Right renal pelvis (tissue), 4 donors: ENCODE measurements at regions not wholly inside any gene's neighbourhood (a gene's known extent, or its start where the extent isn't known, plus 50 kb on each side); places are given as distances from the start of the nearest gene placed in this dataset.

Experiments used
- DNase-seq, 4 donors: peaks; one replicate each; pipeline ENCODE4 v3.0.0-alpha.2; 2013; ENCODE audit warnings: low read depth in 4 of 4, low spot score in 3 of 4, missing footprints in 1 of 4

DNA sequence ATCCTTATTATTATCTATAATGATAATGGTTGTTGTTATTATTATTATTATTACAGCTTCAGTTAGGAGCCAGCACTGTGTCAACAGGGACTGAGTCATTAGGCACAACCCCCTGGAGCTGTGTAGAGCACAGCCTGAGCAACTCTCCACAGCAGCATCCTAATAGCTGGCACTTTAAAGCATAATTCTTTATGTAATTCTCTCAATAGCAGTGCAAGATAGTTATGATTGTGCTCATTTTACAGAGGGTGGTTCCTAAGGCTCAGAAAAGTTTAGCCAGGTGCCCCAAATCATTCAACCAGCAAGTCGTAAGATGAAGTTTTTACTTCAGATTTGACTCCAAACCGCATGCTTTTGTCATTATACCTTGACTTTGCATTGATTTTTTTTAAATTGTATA is 390.3 kb downstream of the ANXA1 start:
- DNase-seq, result no peak

DNA sequence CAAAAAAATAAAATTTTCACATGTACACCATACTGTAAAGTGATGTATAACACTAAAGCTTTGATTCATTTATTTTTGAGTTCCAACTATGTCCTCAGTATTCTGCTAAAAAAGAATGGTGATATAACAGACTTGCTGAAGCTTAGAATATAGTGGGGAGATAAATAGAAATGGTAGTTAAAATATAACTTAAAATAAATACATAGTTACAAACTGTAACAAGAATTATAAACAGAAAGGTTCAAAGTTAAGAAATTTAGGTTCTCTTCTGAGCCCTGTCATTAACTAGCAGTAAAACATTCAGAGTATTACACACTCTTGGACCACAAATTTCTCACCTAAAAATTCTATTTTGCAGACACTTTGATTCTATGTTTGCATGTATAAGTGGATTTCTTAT is 392.1 kb downstream of the ANXA1 start:
- DNase-seq, result no peak

DNA sequence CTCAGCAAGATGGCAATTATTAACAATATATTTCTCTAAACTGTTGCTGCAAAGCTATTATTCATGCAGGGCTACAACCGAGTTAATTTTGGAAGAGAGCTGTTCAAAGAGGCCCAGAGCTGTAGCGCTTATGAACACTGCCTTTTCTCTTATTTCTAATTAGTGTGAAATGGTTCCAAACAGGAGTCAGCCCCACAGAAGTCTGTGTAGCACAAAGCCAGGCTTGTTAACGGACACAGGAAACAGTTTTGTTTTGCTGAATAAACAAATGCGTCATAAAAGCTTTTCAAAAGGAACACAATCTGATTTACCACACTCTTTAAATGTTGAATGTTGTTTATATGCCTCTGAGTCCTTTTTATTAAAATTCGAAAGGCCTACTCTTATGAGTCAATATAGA is 396.5 kb downstream of the ANXA1 start:
- DNase-seq, result no peak

DNA sequence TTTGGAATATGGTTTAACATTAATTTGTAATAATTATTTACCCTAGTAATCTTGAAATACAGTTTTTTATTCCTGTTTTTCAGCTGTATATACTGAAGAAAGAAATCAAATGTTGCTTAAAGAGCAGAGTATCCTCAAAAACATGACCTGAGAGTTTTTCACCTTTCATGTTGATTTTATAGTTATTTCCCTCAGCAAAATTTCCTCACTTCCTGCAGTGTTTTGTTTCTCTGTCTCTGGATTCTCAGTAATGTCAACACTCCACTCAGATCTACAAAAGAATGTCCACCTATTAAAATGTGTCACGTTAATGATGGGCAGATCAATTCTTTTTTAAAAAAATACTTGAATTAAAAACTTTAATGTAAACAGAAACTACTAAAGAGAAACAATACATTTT is 398.3 kb downstream of the ANXA1 start:
- no peak for DNase-seq

DNA sequence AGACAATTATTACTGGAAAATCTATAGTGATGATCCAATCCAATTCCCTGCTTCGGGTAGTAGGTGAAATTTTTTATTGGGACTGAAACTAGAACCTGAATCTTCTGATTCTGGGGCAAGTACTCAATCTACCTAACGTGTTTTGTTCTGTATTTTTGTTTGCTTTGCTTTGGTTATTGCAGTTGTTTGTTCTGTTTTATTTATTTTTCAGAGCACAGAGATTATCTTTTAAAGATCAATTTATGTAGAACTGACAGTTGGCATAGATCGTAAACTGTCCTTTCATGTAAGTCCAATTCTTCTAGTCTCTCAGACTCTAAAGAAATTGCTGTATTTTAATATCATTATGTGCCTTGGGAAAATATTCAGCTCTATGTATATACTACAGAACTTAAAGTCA is 401.6 kb downstream of the ANXA1 start:
- DNase-seq, result no peak

DNA sequence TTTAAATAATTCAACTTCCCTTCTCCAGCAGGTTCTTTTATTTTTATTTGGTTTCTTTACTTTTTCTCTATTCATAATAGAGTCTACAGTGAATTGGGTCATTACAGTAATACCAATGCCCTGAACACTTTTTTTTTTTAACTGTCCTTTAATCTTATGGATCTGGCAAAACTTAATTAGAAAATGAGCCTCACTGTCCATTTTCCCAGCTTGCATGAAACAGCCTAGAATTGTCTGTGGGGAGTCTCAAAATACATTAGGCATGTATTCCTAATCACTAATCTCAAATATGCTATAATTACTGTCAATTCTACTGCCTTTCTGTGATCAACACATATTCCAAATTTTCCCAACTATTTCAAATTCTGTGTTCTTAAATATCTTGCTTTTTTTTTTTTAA is 406.8 kb downstream of the ANXA1 start:
- DNase-seq, result no peak

DNA sequence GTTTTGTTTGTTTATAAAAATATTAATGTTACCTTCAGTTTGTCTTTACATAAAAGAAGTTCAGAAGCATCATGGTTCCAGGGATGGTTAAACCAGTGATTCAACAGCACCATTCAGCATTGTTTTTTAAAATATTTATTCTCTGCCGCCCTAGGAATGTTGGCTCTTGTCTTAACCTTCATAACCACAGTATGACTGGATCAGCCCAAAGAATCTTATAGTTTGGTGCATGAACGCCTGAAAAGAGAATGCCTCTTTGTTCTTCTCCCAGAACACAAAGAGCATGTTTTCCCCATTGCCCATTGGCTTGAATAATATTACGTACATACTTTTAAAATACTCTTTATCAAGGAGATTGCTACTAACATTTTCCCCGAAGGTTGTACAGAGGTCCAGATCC is 413.4 kb downstream of the ANXA1 start:
- no peak for DNase-seq

DNA sequence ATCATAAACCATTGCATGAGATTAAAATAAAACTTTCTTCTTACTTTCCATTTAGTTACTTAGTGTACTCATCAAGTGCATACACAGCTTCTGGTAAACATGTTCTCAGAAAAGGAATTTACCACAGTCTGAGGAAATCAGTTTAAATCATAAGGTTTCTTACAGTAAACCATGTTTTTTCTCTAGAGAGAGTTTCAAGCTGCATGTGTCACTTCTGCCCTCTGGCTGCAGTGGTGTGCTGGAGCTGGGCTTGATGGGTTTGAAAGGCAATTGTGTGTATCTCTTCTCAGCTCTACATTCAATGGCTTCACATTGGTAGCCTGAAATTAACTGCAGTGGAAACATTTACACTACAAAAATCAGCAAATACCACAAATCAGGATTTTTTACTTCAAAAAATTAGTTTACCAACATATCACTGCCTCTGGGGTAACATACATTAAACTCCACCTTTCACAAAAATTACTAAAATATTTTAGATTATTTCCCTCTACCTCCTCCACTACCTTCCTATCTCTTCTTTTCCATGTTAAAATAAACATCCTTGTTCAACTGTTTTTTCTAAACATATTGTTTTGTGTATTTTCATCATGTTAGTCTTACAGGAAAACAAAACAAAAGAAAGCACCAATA is 414.3 kb downstream of the ANXA1 start:
- peak in 1 of 4 donors; percentile 0 for DNase-seq

DNA sequence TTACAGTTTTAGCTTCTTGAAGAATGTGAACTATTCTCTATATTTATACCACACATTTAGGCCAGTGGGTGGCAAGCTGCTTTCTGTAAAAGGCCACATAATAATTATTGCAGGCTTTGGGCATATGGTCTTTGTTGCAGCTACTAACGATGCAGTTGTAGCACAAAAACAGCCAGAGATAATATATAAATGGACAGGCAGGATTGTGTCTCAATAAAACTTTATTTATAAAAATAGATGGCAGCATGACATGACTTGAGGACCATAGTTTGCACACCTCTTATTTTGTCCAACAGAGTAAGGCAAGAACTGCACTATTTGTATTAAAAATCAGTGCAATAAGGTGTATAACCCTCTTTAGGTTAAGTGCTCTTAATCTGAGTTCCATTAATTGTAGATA is 415.0 kb downstream of the ANXA1 start:
- DNase-seq, result no peak

DNA sequence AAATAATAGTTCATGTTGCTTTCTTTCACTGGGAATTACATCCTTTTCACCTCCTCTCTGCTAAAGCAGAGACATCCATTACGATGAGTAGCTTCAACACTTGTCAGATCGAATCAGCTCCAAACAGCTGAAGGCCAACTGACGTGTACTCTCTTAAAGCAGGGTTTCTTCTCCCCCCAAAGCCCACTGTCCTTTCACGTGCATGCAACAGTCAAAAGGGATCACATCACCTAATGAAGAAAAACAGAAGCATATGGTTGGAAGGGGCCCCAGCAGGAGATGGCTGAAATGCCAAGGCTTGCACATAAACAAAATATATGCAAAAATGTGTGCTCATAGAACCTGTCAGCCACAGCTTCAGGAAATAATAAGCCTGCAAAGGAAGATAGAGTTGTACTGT is 421.6 kb downstream of the ANXA1 start:
- DNase-seq, result no peak

DNA sequence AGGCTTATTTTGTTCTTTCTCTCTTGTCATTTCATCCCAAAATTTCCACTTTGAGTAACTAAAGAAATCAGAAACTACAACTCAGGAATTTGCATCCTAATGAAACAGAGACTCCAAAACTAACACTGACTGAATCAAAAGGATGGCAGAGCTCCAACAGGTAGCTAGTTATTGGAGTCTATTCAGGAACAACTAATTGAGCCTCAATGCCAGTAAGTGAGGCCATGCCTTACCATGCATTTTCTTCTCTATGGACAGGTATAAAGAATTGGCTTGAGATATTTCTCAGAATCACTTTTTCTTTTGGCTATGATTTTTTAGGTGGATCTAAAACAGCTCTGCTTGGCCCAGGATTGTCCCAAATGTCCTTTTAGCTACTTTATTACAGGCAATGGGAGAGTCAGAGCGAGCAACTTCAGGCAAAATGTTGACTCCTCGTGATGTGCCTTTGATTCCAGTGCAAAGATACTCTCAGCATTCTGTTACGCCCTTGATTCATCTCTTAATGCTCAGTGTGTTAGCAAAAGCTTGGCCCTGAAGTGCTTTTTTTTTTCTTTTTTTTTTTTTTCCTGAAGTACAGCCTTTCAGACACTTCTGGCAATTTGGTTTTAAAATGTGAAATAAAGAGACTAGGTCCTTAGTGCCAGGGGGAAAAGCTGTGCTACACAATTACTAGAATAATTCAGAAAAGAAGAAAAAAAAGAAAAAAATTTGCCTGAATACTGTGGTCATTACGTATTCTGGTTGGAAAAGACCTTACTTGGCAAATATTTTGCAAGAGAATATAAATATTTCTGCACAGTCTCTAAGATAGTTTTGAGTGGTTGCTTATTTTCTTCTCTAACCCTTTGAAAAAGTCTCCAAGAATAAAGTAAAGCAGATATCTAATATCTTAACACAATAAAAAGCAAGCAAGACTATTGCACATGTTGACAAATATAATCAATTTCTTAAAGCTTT is 423.7 kb downstream of the ANXA1 start:
- DNase-seq, result no peak

DNA sequence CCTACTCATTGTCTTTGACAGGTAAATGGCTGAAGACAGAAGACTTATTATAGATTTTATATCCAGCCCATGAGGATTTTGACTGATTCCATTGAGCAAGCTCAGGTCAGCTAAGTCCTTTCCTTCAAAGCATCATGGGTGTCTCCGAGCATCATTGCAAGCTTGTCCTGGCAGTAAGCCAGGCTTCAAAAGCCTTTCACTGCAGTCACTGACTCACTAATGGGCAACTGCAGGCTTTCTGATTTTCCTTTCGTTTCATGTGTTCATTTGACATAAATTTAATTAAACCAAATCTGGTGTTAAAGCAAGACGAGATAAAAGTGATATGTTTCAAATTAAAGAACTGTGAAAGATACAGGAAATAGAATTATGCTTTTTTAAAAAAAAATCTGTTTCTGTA is 426.2 kb downstream of the ANXA1 start:
- no peak for DNase-seq

DNA sequence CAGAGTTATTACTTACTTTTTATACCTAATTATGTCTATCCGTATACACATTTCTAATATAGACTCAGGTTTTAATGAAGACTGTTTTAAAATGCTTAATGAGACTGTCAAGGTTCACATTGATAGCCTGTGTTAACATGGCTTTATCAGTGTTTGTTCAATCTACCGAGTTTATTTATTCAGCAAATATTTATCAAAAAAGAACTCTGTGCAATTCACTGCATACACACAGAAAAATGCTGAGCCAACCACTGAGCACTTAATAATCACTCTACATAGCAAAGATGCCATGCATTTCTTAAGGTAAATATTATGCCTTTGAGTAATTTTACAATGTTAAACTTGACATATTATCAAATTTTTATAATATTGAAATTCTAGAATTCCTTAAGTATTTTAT is 428.2 kb downstream of the ANXA1 start:
- no peak for DNase-seq

DNA sequence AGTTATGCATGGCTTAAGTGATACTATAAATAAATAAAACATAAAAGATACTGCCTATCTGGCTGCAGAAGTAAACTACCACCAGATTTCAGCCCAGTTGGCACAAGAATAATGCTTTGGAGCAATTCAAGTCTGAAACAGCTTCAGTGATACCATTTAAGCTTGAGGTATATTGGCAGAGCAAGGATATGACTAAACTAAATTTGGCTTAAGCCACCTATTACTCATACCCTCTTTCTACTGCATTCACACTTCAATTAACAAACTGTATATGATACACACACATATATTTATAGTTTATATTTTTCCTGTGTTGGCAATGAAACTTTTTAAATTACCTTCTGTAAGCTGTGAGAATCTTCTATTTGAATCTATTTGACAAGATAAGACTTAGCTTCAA is 431.9 kb downstream of the ANXA1 start:
- DNase-seq, result no peak

DNA sequence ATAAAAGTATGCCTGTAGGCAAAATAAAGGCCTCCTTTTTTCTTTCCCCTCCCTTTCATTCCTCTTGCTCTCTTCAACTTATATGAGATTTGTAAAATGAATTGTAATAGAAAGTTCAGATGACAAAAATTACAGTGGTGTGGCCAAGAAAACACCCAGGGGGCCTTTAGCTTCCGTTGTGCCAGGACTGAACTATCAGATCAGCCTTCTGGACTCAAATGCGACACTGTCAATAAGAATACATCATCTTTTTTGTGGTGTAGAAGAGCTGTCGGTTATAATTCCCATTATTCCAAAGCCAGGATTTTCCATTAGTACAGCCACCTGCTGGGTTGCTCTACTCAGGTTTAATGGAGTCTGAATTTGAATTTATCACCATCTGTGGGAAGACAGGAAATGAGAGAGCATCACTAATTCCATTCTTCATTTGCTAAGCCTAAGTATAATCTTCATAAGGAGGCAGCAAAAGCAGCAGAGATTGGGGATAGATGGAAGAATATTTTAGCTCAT is 443.4 kb downstream of the ANXA1 start:
- no peak for DNase-seq

DNA sequence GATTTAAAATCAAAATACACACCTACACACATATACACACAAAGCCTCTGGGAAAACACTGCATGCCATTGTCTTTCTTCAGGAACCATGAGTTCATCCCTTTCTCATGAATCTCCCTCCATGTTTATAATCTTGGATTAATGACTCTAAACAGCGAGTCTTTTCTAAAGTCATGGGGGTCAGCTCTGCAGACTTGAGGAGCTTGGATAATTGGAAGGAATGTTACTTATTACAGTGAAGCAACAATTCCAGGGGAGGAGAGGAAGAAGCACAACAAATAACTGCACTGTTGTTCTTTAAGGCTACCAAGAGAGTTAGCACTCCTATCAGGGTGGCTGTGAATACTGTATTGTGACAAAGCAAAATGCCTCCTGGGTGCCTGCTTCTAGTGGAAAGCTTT is 444.7 kb downstream of the ANXA1 start:
- DNase-seq, result no peak

DNA sequence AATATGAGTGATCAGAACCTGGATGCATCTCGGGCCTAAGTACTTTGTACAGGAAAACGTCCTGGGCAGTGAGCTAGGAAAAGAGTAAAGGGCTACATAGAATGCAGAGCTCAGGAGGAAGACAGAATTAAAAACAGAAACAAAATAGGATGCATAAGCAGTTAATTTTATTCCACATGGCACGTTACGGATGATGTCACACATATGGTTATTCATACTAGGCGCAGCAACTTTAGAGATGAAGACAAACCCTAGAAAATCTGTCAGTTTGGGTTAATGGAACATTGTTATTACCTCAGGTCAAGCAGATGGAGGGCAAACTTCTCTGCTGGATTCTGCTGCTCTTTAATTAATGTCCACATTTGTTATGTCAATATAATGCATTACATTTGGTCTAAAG is 445.4 kb downstream of the ANXA1 start:
- no peak for DNase-seq

DNA sequence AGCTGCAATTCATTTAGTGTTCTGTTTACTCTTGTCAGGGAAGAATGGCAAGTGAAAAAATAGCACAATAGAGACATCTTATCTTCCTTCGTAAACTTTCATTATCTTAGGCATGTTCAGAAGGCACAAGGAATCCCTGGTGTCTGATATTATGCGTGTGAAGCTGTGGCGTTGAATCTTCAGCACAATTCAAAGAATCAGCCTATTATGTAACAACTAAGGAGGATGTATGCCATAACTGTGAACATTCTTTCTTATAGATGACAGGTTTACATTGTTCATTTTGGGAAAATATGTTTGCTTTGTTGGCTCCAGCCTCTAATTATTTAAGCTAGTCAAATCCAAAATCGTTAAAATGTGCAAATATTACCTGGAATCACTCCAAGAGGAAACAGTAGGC is 446.1 kb downstream of the ANXA1 start:
- no peak for DNase-seq

DNA sequence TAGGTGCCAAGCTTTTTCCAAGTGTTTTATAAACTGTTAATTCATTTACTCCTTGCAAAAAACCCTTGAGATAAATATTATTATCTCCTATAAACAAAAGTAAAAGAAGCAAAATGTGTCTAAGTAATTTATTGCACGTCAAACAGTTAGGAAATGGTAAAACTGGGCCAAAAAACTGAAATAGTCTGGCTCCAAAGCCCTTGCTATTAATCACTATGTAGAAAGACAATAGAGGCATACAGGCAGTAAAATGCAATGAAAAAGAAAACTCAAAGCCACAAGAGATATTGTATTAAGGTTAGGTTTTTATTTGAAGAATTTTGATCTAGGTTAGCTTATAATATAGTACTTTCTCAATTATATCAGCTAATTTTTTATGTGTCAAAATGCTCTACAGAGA is 457.7 kb downstream of the ANXA1 start:
- no peak for DNase-seq

DNA sequence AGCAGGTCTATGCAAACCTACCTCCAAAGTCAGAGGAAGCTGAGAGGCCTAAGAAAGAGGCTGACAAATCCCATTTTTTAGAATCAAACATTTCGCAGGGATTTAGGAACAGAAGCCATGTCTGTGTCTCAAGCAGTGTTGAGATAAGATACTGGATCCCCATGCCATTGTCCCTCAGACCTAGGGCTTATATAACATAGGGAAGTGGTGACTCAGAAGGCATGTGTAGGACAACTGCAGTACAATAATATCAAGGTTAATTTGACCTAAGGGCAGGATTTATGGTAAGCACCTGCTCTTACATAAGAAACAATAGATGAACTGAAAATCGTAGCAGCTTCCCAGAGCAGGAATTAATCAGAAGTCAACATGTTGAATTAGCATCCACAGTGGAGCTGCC is 459.4 kb downstream of the ANXA1 start:
- DNase-seq, result no peak

DNA sequence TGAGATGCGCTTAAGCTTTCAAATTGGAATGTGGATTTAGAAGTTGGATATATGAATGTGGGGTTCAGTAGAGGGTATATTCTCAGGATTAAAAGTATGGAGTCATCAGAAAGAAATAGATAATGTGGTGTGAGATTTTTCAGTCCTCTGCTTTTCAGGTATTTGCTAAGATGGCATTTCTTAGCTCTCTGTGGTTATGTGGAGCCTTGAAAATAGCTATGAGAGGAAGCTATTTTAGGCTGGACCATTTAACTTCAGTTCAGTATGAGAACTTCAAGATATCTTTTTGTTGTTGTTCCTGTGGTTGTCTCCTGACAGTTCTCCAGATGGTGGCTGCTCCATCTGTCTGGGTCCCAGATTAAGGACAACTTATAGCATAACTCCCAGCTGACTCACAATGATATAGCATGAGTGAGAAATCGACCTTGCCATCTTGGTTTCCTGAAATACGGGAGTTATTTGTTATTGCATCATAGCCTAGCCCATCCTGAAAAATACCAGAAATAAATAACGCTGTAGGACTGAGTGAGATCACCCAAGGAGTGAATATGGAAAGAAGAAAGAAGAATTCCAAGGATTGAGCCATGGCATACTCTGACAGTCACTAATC is 461.5 kb downstream of the ANXA1 start:
- DNase-seq, result no peak

DNA sequence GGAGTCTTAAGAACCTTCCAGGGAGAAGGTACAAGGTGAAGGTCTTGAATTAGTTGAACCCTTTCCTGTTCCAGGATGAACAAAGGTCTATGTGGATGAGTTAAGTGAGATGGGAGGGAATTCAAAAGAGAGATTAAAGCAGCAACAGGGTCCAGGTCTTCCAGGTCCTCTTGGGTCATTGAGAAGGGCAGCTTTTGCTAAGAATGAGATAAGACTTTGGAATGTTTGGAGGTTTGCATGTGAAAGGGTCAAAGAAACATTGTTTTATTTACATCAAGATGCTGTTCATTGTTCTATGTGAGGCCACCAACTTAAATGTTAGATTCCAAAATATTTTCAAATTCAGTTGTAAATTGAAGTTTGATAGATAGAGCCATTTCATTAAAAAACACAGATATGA is 463.9 kb downstream of the ANXA1 start:
- DNase-seq, result no peak
